Activated CD4-positive, alpha-beta T cell treated with anti-CD3 and anti-CD28 coated beads for 36 hours (primary cell): ENCODE measurements at regions not wholly inside any gene's neighbourhood (a gene's known extent, or its start where the extent isn't known, plus 50 kb on each side); places are given as distances from the start of the nearest gene placed in this dataset.
"Not testable (repeated sequence)": the region's sequence is repeated elsewhere in the genome, so short reads cannot be mapped to it uniquely, and the experiment has no call there.

Experiments used
- ATAC-seq: fragments of 200-7000 bp; cut with Tn5 transposase; one replicate; pipeline ENCODE4 v1.10.0; 2021; ENCODE audit warnings: mild to moderate bottlenecking, moderate library complexity
- CTCF ChIA-PET: fragments of 350-600 bp; sonication (Branson Sonifier 250); formaldehyde crosslinking; loops from one replicate; lab custom pipeline; 2021; ENCODE audit warnings: antibody characterized with exemption; lab: Charles Lee
- POLR2A ChIA-PET: fragments of 350-600 bp; sonication (Branson Sonifier 250); formaldehyde crosslinking; loops from one replicate; lab custom pipeline; 2021; ENCODE audit warnings: antibody characterized with exemption, inconsistent platforms; lab: Charles Lee
- DNase-seq: peaks from one replicate; pipeline ENCODE4 v3.0.0-alpha.2; 2020
- H3K27ac Mint-ChIP-seq: one replicate; pipeline ENCODE4 v1.8.0; 2021; ENCODE audit warnings: mixed read lengths
- H3K27me3 Mint-ChIP-seq: one replicate; pipeline ENCODE4 v1.8.0; 2021; ENCODE audit warnings: mixed read lengths
- H3K36me3 Mint-ChIP-seq: one replicate; pipeline ENCODE4 v1.8.0; 2021; ENCODE audit warnings: low read depth, mixed read lengths
- H3K4me1 Mint-ChIP-seq: one replicate; pipeline ENCODE4 v1.8.0; 2021; ENCODE audit warnings: mixed read lengths
- H3K4me3 Mint-ChIP-seq: one replicate; pipeline ENCODE4 v1.8.0; 2021; ENCODE audit warnings: mild to moderate bottlenecking, moderate library complexity, mixed read lengths
- H3K9me3 Mint-ChIP-seq: one replicate; pipeline ENCODE4 v1.8.0; 2021; ENCODE audit warnings: low read depth, mixed read lengths
- intact Hi-C, 2 experiments: fragments of 100-400 bp; cut with DNase I in 1 of 2; cut with micrococcal nuclease in 1 of 2; formaldehyde crosslinking; loops; one replicate each; pipeline versions ENCODE4 v1.14.2 to v1.15.1; 2022 to 2024; cut with DNase I, micrococcal nuclease

- Mint-ChIP-seq H3K27me3 (no peaks in the 10 kb centered on the region), H3K27ac (no peak overlapping the region), H3K9me3 (peaks cover 9% of the 10 kb centered on the region), H3K36me3 (no peaks in the 10 kb centered on the region), H3K4me1 (no peaks in the 10 kb centered on the region), H3K4me3 (no peak overlapping the region)
- DNase-seq, result no peak
- ATAC-seq, result no peak
- ChIA-PET CTCF (interaction anchor here (0.6 kb wide), 1 partner anchor 107 kb away, joined by 3 read pairs; no protein-coding TSS in a partner anchor), POLR2A (no interaction called here)
- intact Hi-C loops, result no loop called here
These were observed 564.9 kb upstream of the TUSC1 start for GRCh38 chr9:26243029-26243697.

DNA sequence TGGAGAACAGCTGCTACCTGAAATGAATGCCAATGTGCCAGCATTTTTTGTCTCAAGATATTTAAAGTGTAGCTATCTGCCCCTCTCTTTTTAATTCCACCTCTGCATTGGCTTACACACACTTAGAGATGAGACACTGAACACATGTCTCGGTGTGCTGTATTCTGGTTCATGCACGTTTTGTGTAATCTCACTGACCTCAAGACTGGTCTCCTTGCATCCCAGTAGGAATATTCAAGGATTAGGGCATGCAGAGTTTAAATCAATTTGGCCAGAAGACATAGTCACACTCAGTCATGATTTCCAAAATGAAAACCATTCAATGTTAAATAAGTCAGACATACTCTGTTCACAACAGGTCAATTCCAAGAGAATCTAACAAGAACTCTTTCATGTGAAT, 561.8 kb upstream of the TUSC1 start:
- Mint-ChIP-seq H3K4me1 (no peaks in the 10 kb centered on the region), H3K4me3 (no peak overlapping the region), H3K36me3 (no peaks in the 10 kb centered on the region), H3K9me3 (peaks cover 6% of the 10 kb centered on the region), H3K27me3 (no peaks in the 10 kb centered on the region), H3K27ac (no peak overlapping the region)
- DNase-seq, result no peak
- ChIA-PET CTCF (interaction anchor here (0.7 kb wide), 1 partner anchor 35 kb away, joined by 3 read pairs; no protein-coding TSS in a partner anchor), POLR2A (no interaction called here)
- ATAC-seq, result no peak
- intact Hi-C loops, result no loop called here

- CTCF ChIA-PET, result no interaction called here
- H3K4me3 Mint-ChIP-seq, result no peak overlapping the region
- peaks cover 5% of the 10 kb centered on the region for H3K9me3 Mint-ChIP-seq
These were observed 559.0 kb upstream of the TUSC1 start for GRCh38 chr9:26237256-26237655.

GRCh38 chr9:26234865-26235264, 556.6 kb upstream of the TUSC1 start:
- no peak for DNase-seq
- no peak for ATAC-seq
- H3K27me3 Mint-ChIP-seq, result no peaks in the 10 kb centered on the region
- ChIA-PET CTCF (no interaction called here), POLR2A (no interaction called here)
- no peaks in the 10 kb centered on the region for H3K36me3 Mint-ChIP-seq
- H3K4me3 Mint-ChIP-seq, result no peak overlapping the region
- peaks cover 4% of the 10 kb centered on the region for H3K9me3 Mint-ChIP-seq
- intact Hi-C loops, result no loop called here
- H3K4me1 Mint-ChIP-seq, result no peaks in the 10 kb centered on the region
- no peak overlapping the region for H3K27ac Mint-ChIP-seq

More at GRCh38 chr9:26237256-26237655, 559.0 kb upstream of the TUSC1 start:
- intact Hi-C loops, result no loop called here
- POLR2A ChIA-PET, result no interaction called here
- ATAC-seq (no peak), DNase-seq (no peak)
- no peaks in the 10 kb centered on the region for H3K27me3 Mint-ChIP-seq
- no peaks in the 10 kb centered on the region for H3K36me3 Mint-ChIP-seq
- H3K4me1 Mint-ChIP-seq, result no peaks in the 10 kb centered on the region
- no peak overlapping the region for H3K27ac Mint-ChIP-seq

DNA sequence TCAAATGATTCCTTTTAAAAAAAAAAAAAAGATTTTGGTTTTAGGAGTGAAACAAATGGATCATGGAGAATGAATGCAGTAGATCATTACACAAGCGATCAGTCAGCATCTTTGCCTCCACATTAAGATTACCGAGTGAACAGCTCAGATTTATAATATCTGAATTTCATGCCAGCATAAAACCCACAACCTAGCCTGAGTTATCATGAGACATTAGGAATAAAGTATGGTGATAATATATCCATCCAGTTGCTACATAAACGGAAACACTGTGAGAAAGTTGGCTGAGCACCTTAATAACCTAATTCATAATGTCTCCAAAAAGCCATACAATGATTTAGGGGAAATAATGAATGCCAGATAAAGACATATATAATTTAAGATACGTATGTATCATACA, 553.1 kb upstream of the TUSC1 start:
- Mint-ChIP-seq H3K27ac (no peak overlapping the region), H3K4me1 (no peaks in the 10 kb centered on the region), H3K9me3 (peaks cover 4% of the 10 kb centered on the region), H3K4me3 (no peak overlapping the region), H3K27me3 (no peaks in the 10 kb centered on the region), H3K36me3 (no peaks in the 10 kb centered on the region)
- DNase-seq (no peak), ATAC-seq (no peak)
- ChIA-PET CTCF (no interaction called here), POLR2A (no interaction called here)
- intact Hi-C loops, result no loop called here

- DNase-seq (no peak), ATAC-seq (no peak)
- Mint-ChIP-seq H3K4me3 (no peak overlapping the region), H3K27me3 (no peaks in the 10 kb centered on the region), H3K9me3 (peaks cover 3% of the 10 kb centered on the region), H3K36me3 (no peaks in the 10 kb centered on the region), H3K4me1 (no peaks in the 10 kb centered on the region), H3K27ac (no peak overlapping the region)
- CTCF ChIA-PET, result no interaction called here
- POLR2A ChIA-PET, result no interaction called here
- intact Hi-C loops, result no loop called here
These were observed 551.2 kb upstream of the TUSC1 start for GRCh38 chr9:26229324-26230054.

- Mint-ChIP-seq H3K4me3 (no peak overlapping the region), H3K36me3 (no peaks in the 10 kb centered on the region), H3K27ac (no peak overlapping the region), H3K9me3 (no peaks in the 10 kb centered on the region), H3K27me3 (no peaks in the 10 kb centered on the region), H3K4me1 (no peaks in the 10 kb centered on the region)
- ChIA-PET POLR2A (no interaction called here), CTCF (no interaction called here)
- no peak for ATAC-seq
- intact Hi-C loops, result no loop called here
- DNase-seq, result no peak
These were observed 550.0 kb upstream of the TUSC1 start for GRCh38 chr9:26228273-26228672.

GRCh38 chr9:26221290-26221689, 543.0 kb upstream of the TUSC1 start:
- DNase-seq, result no peak
- intact Hi-C loops, result no loop called here
- Mint-ChIP-seq H3K9me3 (peaks cover 15% of the 10 kb centered on the region), H3K4me3 (no peak overlapping the region), H3K27me3 (no peaks in the 10 kb centered on the region), H3K36me3 (no peaks in the 10 kb centered on the region), H3K4me1 (no peaks in the 10 kb centered on the region), H3K27ac (no peak overlapping the region)
- CTCF ChIA-PET, result no interaction called here
- ATAC-seq, result no peak
- POLR2A ChIA-PET, result no interaction called here

DNA sequence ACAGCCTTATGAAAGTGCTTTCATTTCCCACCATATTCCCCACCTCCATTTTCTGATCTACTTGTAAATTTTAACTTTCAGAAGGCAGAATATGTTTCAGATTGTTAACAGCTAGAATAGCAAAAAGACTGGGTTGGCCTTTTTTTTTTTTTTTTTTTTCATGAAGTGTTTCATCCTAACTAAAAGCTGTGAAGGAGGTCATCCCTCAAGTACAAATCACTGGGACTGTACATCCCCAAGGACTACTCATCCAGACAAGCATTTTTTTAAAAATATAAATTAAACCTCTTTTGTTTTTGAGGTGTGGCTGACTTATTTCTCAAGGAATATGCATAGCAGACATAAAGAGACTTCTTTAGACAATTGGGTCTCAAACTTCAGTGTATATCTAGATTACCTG, 542.1 kb upstream of the TUSC1 start:
- Mint-ChIP-seq H3K9me3 (peaks cover 15% of the 10 kb centered on the region), H3K4me1 (no peaks in the 10 kb centered on the region), H3K27ac (no peak overlapping the region), H3K36me3 (no peaks in the 10 kb centered on the region), H3K4me3 (no peak overlapping the region), H3K27me3 (no peaks in the 10 kb centered on the region)
- ChIA-PET CTCF (no interaction called here), POLR2A (no interaction called here)
- ATAC-seq, result no peak
- intact Hi-C loops, result no loop called here
- DNase-seq, result no peak

DNA sequence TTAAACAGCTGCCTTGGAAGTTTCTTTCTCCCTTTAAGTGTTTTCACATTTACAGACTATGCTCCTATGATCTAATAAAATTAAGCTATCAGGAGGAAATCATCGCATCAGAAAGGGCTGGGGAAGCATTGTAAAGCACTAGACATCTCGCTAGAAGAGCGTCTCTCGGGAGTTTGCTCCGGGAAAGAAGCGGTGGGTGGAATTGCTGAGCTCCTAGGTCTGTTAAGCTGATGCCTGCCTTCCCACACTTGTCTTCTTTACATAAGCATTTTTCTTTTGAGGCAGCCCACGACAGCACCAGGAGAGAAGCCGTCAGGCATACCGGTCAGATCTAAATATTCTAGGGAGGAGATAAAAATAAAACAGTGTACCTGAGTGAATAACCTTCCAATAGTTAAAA, 541.7 kb upstream of the TUSC1 start:
- DNase-seq, result no peak
- ChIA-PET CTCF (no interaction called here), POLR2A (no interaction called here)
- peaks cover 15% of the 10 kb centered on the region for H3K9me3 Mint-ChIP-seq
- no peak for ATAC-seq
- no peaks in the 10 kb centered on the region for H3K27me3 Mint-ChIP-seq
- H3K4me1 Mint-ChIP-seq, result no peaks in the 10 kb centered on the region
- no peaks in the 10 kb centered on the region for H3K36me3 Mint-ChIP-seq
- intact Hi-C loops, result no loop called here
- no peak overlapping the region for H3K27ac Mint-ChIP-seq
- H3K4me3 Mint-ChIP-seq, result no peak overlapping the region

GRCh38 chr9:26216702-26217101, 538.5 kb upstream of the TUSC1 start:
- Mint-ChIP-seq H3K36me3 (no peaks in the 10 kb centered on the region), H3K4me1 (no peaks in the 10 kb centered on the region), H3K27ac (no peak overlapping the region), H3K9me3 (peaks cover 21% of the 10 kb centered on the region), H3K4me3 (no peak overlapping the region), H3K27me3 (no peaks in the 10 kb centered on the region)
- intact Hi-C loops, result no loop called here
- POLR2A ChIA-PET, result no interaction called here
- no peak for ATAC-seq
- DNase-seq, result no peak
- CTCF ChIA-PET, result no interaction called here

DNA sequence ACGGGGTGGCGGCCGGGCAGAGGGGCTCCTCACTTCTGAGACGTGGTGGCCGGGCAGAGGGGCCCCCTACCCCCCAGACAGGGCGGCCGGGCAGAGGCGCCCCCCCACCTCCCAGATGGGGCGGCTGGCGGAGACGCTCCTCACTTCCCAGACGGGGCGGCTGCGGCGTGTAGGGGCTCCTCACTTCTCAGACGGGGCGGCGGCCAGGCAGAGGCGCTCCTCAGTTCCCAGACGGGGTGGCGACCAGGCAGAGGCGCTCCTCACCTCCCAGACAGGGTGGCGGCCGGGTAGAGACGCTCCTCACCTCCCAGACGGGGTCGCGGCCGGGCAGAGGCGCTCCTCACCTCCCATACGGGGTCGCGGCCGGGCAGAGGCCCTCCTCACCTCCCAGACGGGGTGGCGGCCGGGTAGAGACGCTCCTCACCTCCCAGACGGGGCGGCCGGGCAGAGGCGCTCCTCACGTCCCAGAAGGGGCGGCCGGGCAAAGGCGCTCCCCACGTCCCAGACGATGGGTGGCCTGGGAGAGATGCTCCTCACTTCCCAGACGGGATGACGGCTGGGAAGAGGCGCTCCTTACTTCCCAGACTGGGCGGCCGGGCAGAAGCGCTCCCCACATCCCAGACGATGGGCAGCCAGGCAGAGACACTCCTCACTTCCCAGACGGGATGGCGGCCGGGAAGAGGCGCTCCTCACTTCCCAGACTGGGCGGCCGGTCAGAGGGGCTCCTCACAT, 536.6 kb upstream of the TUSC1 start:
- H3K9me3 Mint-ChIP-seq, result peaks cover 22% of the 10 kb centered on the region
- H3K36me3 Mint-ChIP-seq, CTCF ChIA-PET, ATAC-seq, H3K27ac Mint-ChIP-seq, H3K4me1 Mint-ChIP-seq, DNase-seq, H3K4me3 Mint-ChIP-seq, POLR2A ChIA-PET, H3K27me3 Mint-ChIP-seq, intact Hi-C loops: not testable (repeated sequence)
